ENCODE measurements at regions not wholly inside any gene's neighbourhood (a gene's known extent, or its start where the extent isn't known, plus 50 kb on each side); places are given as distances from the start of the nearest gene placed in this dataset.

- TF ChIP-seq GABPA (IDR thresholded peaks at IDR 0.05; ENCODE audit: borderline replicate concordance, insufficient read depth, low read length) = no peak
- no peak for TF ChIP-seq CTBP2 (IDR thresholded peaks at IDR 0.05; ENCODE audit: borderline replicate concordance, insufficient read depth, insufficient read length, low read length)
- no peak for TF ChIP-seq NANOG (IDR thresholded peaks at IDR 0.05; ENCODE audit: insufficient read depth, low read depth, low read length, poor library complexity, severe bottlenecking)
- no peak for TF ChIP-seq RNF2 (IDR thresholded peaks at IDR 0.05; ENCODE audit: borderline replicate concordance, low read depth, low read length, missing control alignments, poor library complexity, severe bottlenecking)
- no peak for TF ChIP-seq RXRA (IDR thresholded peaks at IDR 0.05; ENCODE audit: insufficient read depth, low read depth, low read length)
- TF ChIP-seq KDM1A (IDR thresholded peaks at IDR 0.05; ENCODE audit: borderline replicate concordance, low read length) = no peak
- TF ChIP-seq PHF8 (conservative IDR thresholded peaks at IDR 0.05; ENCODE audit: low read depth, low read length) = no peak
- TF ChIP-seq ATF3 (IDR thresholded peaks at IDR 0.05; ENCODE audit: insufficient read depth, low read depth, low read length) = no peak
Measured at GRCh38 chr15:47119349-47119748, 598.0 kb upstream of the SEMA6D start (continued).

All from H1 (cell line).